OCI-LY3 (cell line): ENCODE measurements at regions not wholly inside any gene's neighbourhood (a gene's known extent, or its start where the extent isn't known, plus 50 kb on each side); places are given as distances from the start of the nearest gene placed in this dataset.

ENCODE experiments used
- H2AFZ ChIP-seq: fragments of 200-600, 300-600 bp; shearing (Covaris generic); 2 replicates; pipeline ENCODE4 v1.6.0; 2014; ENCODE audit warnings: antibody characterized with exemption, low read depth, low read length
- H3K27ac ChIP-seq: fragments of 200-600, 300-600 bp; sonication (generic); 2 replicates; pipeline ENCODE4 v1.5.1; 2014; ENCODE audit warnings: mild to moderate bottlenecking, low read length, moderate library complexity, mixed read lengths
- H3K27me3 ChIP-seq: fragments of 200-600, 300-600 bp; sonication (generic); 2 replicates; pipeline ENCODE4 v1.6.1; 2014; ENCODE audit warnings: low read depth, low read length, mixed read lengths
- H3K36me3 ChIP-seq: fragments of 200-600, 300-600 bp; sonication (generic); replicated peaks from 2 replicates; pipeline ENCODE3; 2014; ENCODE audit warnings: low read depth, low read length, mixed read lengths
- H3K4me1 ChIP-seq: fragments of 300-600, 200-600 bp; sonication (generic); 2 replicates; pipeline ENCODE4 v1.6.1; 2014; ENCODE audit warnings: low read length, mixed read lengths
- H3K4me2 ChIP-seq: fragments of 200-600, 300-600 bp; sonication (generic); 2 replicates; pipeline ENCODE4 v1.6.1; 2014; ENCODE audit warnings: low read length, mixed read lengths
- H3K4me3 ChIP-seq: fragments of 300-600, 200-600 bp; sonication (generic); 2 replicates; pipeline ENCODE4 v1.5.1; 2014; ENCODE audit warnings: antibody characterized with exemption, mild to moderate bottlenecking, low read length, moderate library complexity
- H3K79me2 ChIP-seq: fragments of 300-600, 200-600 bp; shearing (Covaris generic); 2 replicates; pipeline ENCODE4 v1.6.1; 2014; ENCODE audit warnings: mild to moderate bottlenecking, low read length, mixed read lengths
- H3K9ac ChIP-seq: fragments of 300-600, 200-600 bp; shearing (Covaris generic); 2 replicates; pipeline ENCODE4 v1.6.0; 2014; ENCODE audit warnings: mild to moderate bottlenecking, low read length, moderate library complexity
- H3K9me3 ChIP-seq: fragments of 200-600, 300-600 bp; shearing (Covaris generic); 2 replicates; pipeline ENCODE4 v1.6.1; 2014; ENCODE audit warnings: low read length, mixed read lengths; ENCODE audit not compliant: insufficient read depth
- H4K20me1 ChIP-seq: fragments of 200-600, 300-600 bp; sonication (generic); 2 replicates; pipeline ENCODE4 v1.6.1; 2016; ENCODE audit warnings: low read length, mixed read lengths; ENCODE audit not compliant: insufficient read depth
- EZH2phosphoT487 ChIP-seq: fragments of 200-600 bp; shearing (Covaris generic); IDR thresholded peaks from 2 replicates; pipeline ENCODE4 v1.6.1; 2018; ENCODE audit warnings: antibody characterized with exemption, mixed run types, low read depth
- TF ChIP-seq, protein P1 (sequence below): fragments of 200-600, 300-600 bp; sonication (generic); IDR thresholded peaks from 2 replicates; pipeline ENCODE4 v1.5.1; 2014; ENCODE audit warnings: antibody characterized with exemption, low read length, low read depth

DNA sequence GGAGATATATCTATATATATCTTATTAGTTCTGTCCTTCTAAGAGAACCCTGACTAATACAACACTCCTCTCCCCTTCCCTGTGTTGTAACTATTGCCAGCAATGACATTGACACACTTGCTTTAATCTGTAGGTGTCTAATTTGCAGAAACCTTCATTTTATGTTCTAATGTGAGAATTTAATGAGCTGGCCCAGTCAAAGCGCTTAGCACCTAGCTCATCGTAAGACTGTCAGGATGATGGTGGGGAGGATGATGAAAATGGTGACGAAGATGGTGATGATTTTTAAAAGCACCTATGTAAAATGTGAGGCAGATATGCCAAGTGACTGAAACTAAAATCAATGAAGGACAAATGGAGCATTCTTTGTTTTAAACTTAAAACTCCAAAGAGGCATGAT is 183.8 kb downstream of the DHX15 start:
- H3K27ac ChIP-seq = no peak overlapping the region
- no peaks in the 10 kb centered on the region for H3K9me3 ChIP-seq
- H3K36me3 ChIP-seq = no peaks in the 10 kb centered on the region
- no peaks in the 10 kb centered on the region for H3K27me3 ChIP-seq
- no peaks in the 10 kb centered on the region for H4K20me1 ChIP-seq
- H3K4me1 ChIP-seq = no peaks in the 10 kb centered on the region
- TF ChIP-seq, protein P1, sequence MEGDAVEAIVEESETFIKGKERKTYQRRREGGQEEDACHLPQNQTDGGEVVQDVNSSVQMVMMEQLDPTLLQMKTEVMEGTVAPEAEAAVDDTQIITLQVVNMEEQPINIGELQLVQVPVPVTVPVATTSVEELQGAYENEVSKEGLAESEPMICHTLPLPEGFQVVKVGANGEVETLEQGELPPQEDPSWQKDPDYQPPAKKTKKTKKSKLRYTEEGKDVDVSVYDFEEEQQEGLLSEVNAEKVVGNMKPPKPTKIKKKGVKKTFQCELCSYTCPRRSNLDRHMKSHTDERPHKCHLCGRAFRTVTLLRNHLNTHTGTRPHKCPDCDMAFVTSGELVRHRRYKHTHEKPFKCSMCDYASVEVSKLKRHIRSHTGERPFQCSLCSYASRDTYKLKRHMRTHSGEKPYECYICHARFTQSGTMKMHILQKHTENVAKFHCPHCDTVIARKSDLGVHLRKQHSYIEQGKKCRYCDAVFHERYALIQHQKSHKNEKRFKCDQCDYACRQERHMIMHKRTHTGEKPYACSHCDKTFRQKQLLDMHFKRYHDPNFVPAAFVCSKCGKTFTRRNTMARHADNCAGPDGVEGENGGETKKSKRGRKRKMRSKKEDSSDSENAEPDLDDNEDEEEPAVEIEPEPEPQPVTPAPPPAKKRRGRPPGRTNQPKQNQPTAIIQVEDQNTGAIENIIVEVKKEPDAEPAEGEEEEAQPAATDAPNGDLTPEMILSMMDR = no peak
- no peak for TF ChIP-seq EZH2phosphoT487
- H3K4me3 ChIP-seq = no peak overlapping the region
- H3K9ac ChIP-seq = no peak overlapping the region
- no peak overlapping the region for H2AFZ ChIP-seq
- H3K4me2 ChIP-seq = no peak overlapping the region
- no peaks in the 10 kb centered on the region for H3K79me2 ChIP-seq

DNA sequence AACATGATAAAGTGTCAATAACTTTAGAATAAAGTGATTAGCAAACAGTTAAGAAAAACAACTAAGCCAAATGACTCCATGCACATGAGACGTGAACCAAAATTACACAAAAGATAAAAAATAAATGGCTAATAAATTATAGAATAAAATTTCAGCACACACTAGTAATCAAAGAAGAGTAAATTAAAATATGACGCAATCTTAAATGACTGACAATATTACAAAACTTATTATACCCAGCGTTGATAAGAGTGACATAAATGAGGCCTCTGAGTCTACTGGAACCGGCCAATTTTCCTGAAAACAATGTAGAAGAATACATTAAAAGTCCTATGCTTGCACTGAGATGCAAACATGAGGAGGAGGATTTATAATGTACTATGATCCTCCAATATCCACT is 187.4 kb downstream of the DHX15 start:
- H3K27me3 ChIP-seq = no peaks in the 10 kb centered on the region; the same call in 1 of the 2 replicates
- H3K27ac ChIP-seq = no peak overlapping the region
- no peaks in the 10 kb centered on the region for H3K9me3 ChIP-seq
- no peak overlapping the region for H3K9ac ChIP-seq
- H3K4me3 ChIP-seq = no peak overlapping the region
- H3K4me1 ChIP-seq = no peaks in the 10 kb centered on the region
- H2AFZ ChIP-seq = no peak overlapping the region
- H3K4me2 ChIP-seq = no peak overlapping the region
- H3K79me2 ChIP-seq = no peaks in the 10 kb centered on the region
- no peaks in the 10 kb centered on the region for H4K20me1 ChIP-seq
- no peaks in the 10 kb centered on the region for H3K36me3 ChIP-seq
- no peak for TF ChIP-seq EZH2phosphoT487
- TF ChIP-seq, protein P1 = no peak

DNA sequence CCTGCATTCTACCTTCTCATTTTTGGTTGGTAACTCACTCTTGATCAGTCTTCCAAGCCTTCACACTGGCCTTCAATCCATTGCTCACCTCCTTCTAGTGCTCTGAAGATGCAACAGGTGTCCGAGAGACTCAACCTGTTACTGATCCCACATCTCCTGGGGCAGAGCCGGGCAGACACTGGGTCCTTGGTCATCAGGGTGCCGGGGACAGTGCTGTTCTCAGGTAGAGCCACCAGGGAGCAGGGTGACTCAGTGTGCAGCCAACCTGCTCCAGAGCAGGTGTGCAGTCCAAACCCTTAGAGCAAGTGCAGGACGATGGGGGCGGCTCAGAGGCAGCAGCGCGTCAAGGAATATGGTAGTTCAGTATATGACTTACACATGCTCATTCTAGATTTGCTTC is 188.4 kb downstream of the DHX15 start:
- H3K9me3 ChIP-seq = no peaks in the 10 kb centered on the region
- no peak overlapping the region for H3K9ac ChIP-seq
- no peaks in the 10 kb centered on the region for H3K36me3 ChIP-seq
- H3K4me2 ChIP-seq = no peak overlapping the region
- H4K20me1 ChIP-seq = no peaks in the 10 kb centered on the region
- H3K27me3 ChIP-seq = no peaks in the 10 kb centered on the region; the same call in 1 of the 2 replicates
- no peaks in the 10 kb centered on the region for H3K79me2 ChIP-seq
- H3K27ac ChIP-seq = no peak overlapping the region
- no peak overlapping the region for H3K4me3 ChIP-seq
- no peak overlapping the region for H2AFZ ChIP-seq
- no peak for TF ChIP-seq EZH2phosphoT487
- TF ChIP-seq, protein P1 = no peak
- no peaks in the 10 kb centered on the region for H3K4me1 ChIP-seq

DNA sequence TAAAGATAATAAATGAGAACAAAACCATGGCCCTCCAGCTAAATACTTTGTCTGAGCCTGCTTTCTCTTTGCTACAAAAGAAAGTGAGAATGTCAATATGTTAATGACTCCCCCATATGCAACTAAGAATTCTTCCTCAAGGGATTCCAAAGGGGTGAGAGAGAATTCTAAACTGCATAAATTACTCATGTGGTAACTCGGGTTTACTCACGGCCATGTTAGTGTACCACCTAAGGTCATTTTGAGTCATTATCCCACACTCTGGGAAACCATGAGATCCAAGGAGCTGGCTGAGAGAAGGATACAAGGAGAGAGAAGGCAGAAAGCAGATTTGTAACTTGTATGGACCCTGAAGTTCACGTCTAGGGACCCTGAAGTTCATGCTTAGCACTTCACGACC is 190.3 kb downstream of the DHX15 start:
- no peaks in the 10 kb centered on the region; the same call in 1 of the 2 replicates for H3K27me3 ChIP-seq
- TF ChIP-seq EZH2phosphoT487 = no peak
- TF ChIP-seq, protein P1 = no peak
- H3K36me3 ChIP-seq = no peaks in the 10 kb centered on the region
- H3K4me1 ChIP-seq = no peaks in the 10 kb centered on the region
- no peak overlapping the region for H2AFZ ChIP-seq
- H3K4me2 ChIP-seq = no peak overlapping the region
- H3K9me3 ChIP-seq = no peaks in the 10 kb centered on the region
- no peak overlapping the region for H3K9ac ChIP-seq
- H4K20me1 ChIP-seq = no peaks in the 10 kb centered on the region
- H3K79me2 ChIP-seq = no peaks in the 10 kb centered on the region
- no peak overlapping the region for H3K27ac ChIP-seq
- no peak overlapping the region for H3K4me3 ChIP-seq
